DOHH2 (cell line): ENCODE measurements at regions not wholly inside any gene's neighbourhood (a gene's known extent, or its start where the extent isn't known, plus 50 kb on each side); places are given as distances from the start of the nearest gene placed in this dataset.

Source experiments
- H3F3A ChIP-seq: fragments of 200-600 bp; sonication (generic), shearing (Covaris generic); 2 replicates; pipeline ENCODE4 v1.6.0; 2016; ENCODE audit warnings: antibody characterized with exemption, mild to moderate bottlenecking; ENCODE audit not compliant: control insufficient read depth, insufficient read depth
- H3K27ac ChIP-seq: fragments of 200-600 bp; sonication (generic); 2 replicates; pipeline ENCODE4 v1.5.1; 2014; ENCODE audit warnings: low read depth, mild to moderate bottlenecking, low read length, moderate library complexity
- H3K27me3 ChIP-seq: fragments of 200-600 bp; sonication (generic); 2 replicates; pipeline ENCODE4 v1.6.1; 2014; ENCODE audit warnings: mild to moderate bottlenecking, low read length, mixed read lengths; ENCODE audit not compliant: control insufficient read depth
- H3K36me3 ChIP-seq: fragments of 200-600 bp; sonication (generic); 2 replicates; pipeline ENCODE4 v1.6.1; 2014; ENCODE audit warnings: mild to moderate bottlenecking, low read length, moderate library complexity, mixed read lengths; ENCODE audit not compliant: control insufficient read depth
- H3K4me1 ChIP-seq: fragments of 200-600 bp; sonication (generic); 2 replicates; pipeline ENCODE4 v1.6.1; 2014; ENCODE audit warnings: mild to moderate bottlenecking, low read length, mixed read lengths; ENCODE audit not compliant: control insufficient read depth
- H3K4me2 ChIP-seq: fragments of 200-600 bp; sonication (generic); 2 replicates; pipeline ENCODE4 v1.6.0; 2014; ENCODE audit warnings: mild to moderate bottlenecking, low read length, moderate library complexity
- H3K4me3 ChIP-seq: fragments of 200-600 bp; sonication (generic); 2 replicates; pipeline ENCODE4 v1.5.1; 2014; ENCODE audit warnings: mild to moderate bottlenecking, low read length, mixed read lengths
- H3K79me2 ChIP-seq: fragments of 200-600 bp; sonication (generic); 2 replicates; pipeline ENCODE4 v1.6.1; 2014; ENCODE audit warnings: mild to moderate bottlenecking, low read length, mixed read lengths; ENCODE audit not compliant: control insufficient read depth
- H3K9me2 ChIP-seq: fragments of 200-600 bp; sonication (generic); replicated peaks from 2 replicates; pipeline ENCODE4 v1.6.1; 2014; ENCODE audit warnings: mild to moderate bottlenecking, low read length, mixed read lengths; ENCODE audit not compliant: control insufficient read depth
- H3K9me3 ChIP-seq: fragments of 200-600 bp; sonication (generic); 2 replicates; pipeline ENCODE4 v1.6.1; 2014; ENCODE audit warnings: antibody characterized with exemption, low read length, mixed read lengths; ENCODE audit not compliant: control insufficient read depth, insufficient read depth
- H4K20me1 ChIP-seq: fragments of 200-600 bp; sonication (generic); 2 replicates; pipeline ENCODE4 v1.6.0; 2014; ENCODE audit warnings: low read depth, mild to moderate bottlenecking, antibody characterized with exemption, low read length, moderate library complexity; ENCODE audit not compliant: control insufficient read depth, insufficient read depth
- CTCF ChIP-seq: fragments of 200-600 bp; sonication (generic); IDR thresholded peaks from one replicate; pipeline ENCODE4 v1.5.1; 2014; ENCODE audit warnings: antibody characterized with exemption, mild to moderate bottlenecking, low read depth, low read length; ENCODE audit not compliant: poor library complexity, severe bottlenecking
- EZH2phosphoT487 ChIP-seq: fragments of 200-600 bp; sonication (generic); IDR thresholded peaks from 2 replicates; pipeline ENCODE4 v1.6.1; 2017; ENCODE audit warnings: borderline replicate concordance, mild to moderate bottlenecking, antibody characterized with exemption, low read length, moderate library complexity, mixed read lengths

- TF ChIP-seq CTCF, result no peak
- TF ChIP-seq EZH2phosphoT487, result no peak
Measured at GRCh38 chr6:167643223-167643622, 183.5 kb upstream of the AFDN start.

GRCh38 chr6:167643716-167644115 is 183.0 kb upstream of the AFDN start:
- H3K36me3 ChIP-seq, result no peaks in the 10 kb centered on the region
- no peaks in the 10 kb centered on the region for H3K79me2 ChIP-seq
- H3K4me2 ChIP-seq, result no peak overlapping the region

More at GRCh38 chr6:167643223-167643622, 183.5 kb upstream of the AFDN start:
- H3K4me1 ChIP-seq, result peaks cover 15% of the 10 kb centered on the region
- no peaks in the 10 kb centered on the region for H3F3A ChIP-seq
- no peak overlapping the region for H3K27ac ChIP-seq
- H3K36me3 ChIP-seq, result no peaks in the 10 kb centered on the region
- H3K27me3 ChIP-seq, result no peaks in the 10 kb centered on the region
- H3K9me3 ChIP-seq, result no peaks in the 10 kb centered on the region
- no peaks in the 10 kb centered on the region for H4K20me1 ChIP-seq
- H3K9me2 ChIP-seq, result no peaks in the 10 kb centered on the region
- H3K4me3 ChIP-seq, result no peak overlapping the region
- H3K79me2 ChIP-seq, result no peaks in the 10 kb centered on the region
- no peak overlapping the region for H3K4me2 ChIP-seq

GRCh38 chr6:167644412-167645132 is 182.1 kb upstream of the AFDN start:
- Histone ChIP-seq H3K4me1 (peaks cover 15% of the 10 kb centered on the region), H3K36me3 (no peaks in the 10 kb centered on the region), H3K9me3 (no peaks in the 10 kb centered on the region), H4K20me1 (no peaks in the 10 kb centered on the region), H3K27ac (0 out of 2 replicates have a peak overlapping the region, but pooled peaks have one; percentile 9), H3K79me2 (no peaks in the 10 kb centered on the region), H3K4me3 (peak overlapping the region; percentile 53), H3K4me2 (peak overlapping the region; percentile 63), H3K9me2 (no peaks in the 10 kb centered on the region), H3F3A (no peaks in the 10 kb centered on the region), H3K27me3 (no peaks in the 10 kb centered on the region)
- TF ChIP-seq EZH2phosphoT487 (no peak), CTCF (no peak)

More at GRCh38 chr6:167643716-167644115, 183.0 kb upstream of the AFDN start:
- Histone ChIP-seq H3K9me2 (no peaks in the 10 kb centered on the region), H3K27ac (no peak overlapping the region), H3K4me3 (no peak overlapping the region), H3K4me1 (peaks cover 15% of the 10 kb centered on the region), H4K20me1 (no peaks in the 10 kb centered on the region), H3K9me3 (no peaks in the 10 kb centered on the region), H3F3A (no peaks in the 10 kb centered on the region), H3K27me3 (no peaks in the 10 kb centered on the region)
- TF ChIP-seq CTCF, result no peak
- TF ChIP-seq EZH2phosphoT487, result no peak
